Tibial nerve (tissue), 4 donors: ENCODE measurements at regions not wholly inside any gene's neighbourhood (a gene's known extent, or its start where the extent isn't known, plus 50 kb on each side); places are given as distances from the start of the nearest gene placed in this dataset.

Experiments used
- DNase-seq, 2 donors: peaks; one replicate each; pipeline ENCODE4 v3.0.0-alpha.2; 2019; ENCODE audit warnings: low spot score in 2 of 2
- H3K27ac ChIP-seq, 4 donors: fragments of 200-600 bp; sonication (generic) in 3 of 4; one replicate each; pipeline ENCODE4 v1.5.1; 2017 to 2019; ENCODE audit warnings: mild to moderate bottlenecking in 1 of 4
- H3K27me3 ChIP-seq, 2 donors: fragments of 200-600 bp; sonication (generic) in 1 of 2; one replicate each; pipeline versions ENCODE4 v1.5.1 to v1.6.0; 2017 to 2019
- H3K36me3 ChIP-seq, 3 donors: fragments of 200-600 bp; sonication (generic); one replicate each; pipeline ENCODE4 v1.5.1; 2018 to 2019
- H3K4me1 ChIP-seq, 4 donors: fragments of 200-600 bp; sonication (generic) in 3 of 4; one replicate each; pipeline ENCODE4 v1.5.1; 2017 to 2019
- H3K4me3 ChIP-seq, 4 donors: fragments of 200-600 bp; sonication (generic) in 3 of 4; one replicate each; pipeline ENCODE4 v1.5.1; 2017 to 2019; ENCODE audit warnings: mild to moderate bottlenecking in 1 of 4, moderate library complexity in 1 of 4
- H3K9me3 ChIP-seq, 4 donors: fragments of 200-600 bp; sonication (generic) in 3 of 4; one replicate each; pipeline ENCODE4 v1.5.1; 2017 to 2019
- CTCF ChIP-seq, 5 experiments: fragments of 200-600 bp in 3 of 5; fragments of 450-650 bp in 2 of 5; sonication (generic) in 3 of 5; IDR thresholded peaks; one replicate each; pipeline ENCODE4 v1.5.1; 2016 to 2019; ENCODE audit warnings: antibody characterized with exemption in 5 of 5, mild to moderate bottlenecking in 3 of 5, moderate library complexity in 2 of 5
- EP300 ChIP-seq, 2 donors: sonication (generic); formaldehyde crosslinking; IDR thresholded peaks; one replicate each; pipeline ENCODE4 v1.6.1; 2017; ENCODE audit warnings: antibody characterized with exemption in 2 of 2, mild to moderate bottlenecking in 1 of 2
- POLR2A ChIP-seq, 2 donors: fragments of 450-650 bp; IDR thresholded peaks; one replicate each; pipeline ENCODE4 v1.6.1; 2017; ENCODE audit warnings: antibody characterized with exemption in 2 of 2, mild to moderate bottlenecking in 2 of 2, moderate library complexity in 2 of 2
- WGBS, 2 donors: methylation state at CpG; one replicate each; pipeline ENCODE4 v1.1.5; 2018; 5-methylcytosine and 5-hydroxymethylcytosine counted together

GRCh38 chr5:66407765-66408164 lies 188.4 kb upstream of the MAST4 start:
- no peaks in the 10 kb centered on the region for H3K36me3 ChIP-seq
- H3K4me1 ChIP-seq: no peaks in the 10 kb centered on the region
- no peak overlapping the region for H3K4me3 ChIP-seq
- no peak for TF ChIP-seq POLR2A (IDR thresholded peaks at IDR 0.05)
- no peak for TF ChIP-seq EP300 (IDR thresholded peaks at IDR 0.05)
- no peak for TF ChIP-seq CTCF (IDR thresholded peaks at IDR 0.05)
- H3K9me3 ChIP-seq: peaks cover 0 to 7% (median 0%) of the 10 kb centered on the region in 4 donors
- no peak for DNase-seq
- H3K27me3 ChIP-seq: no peaks in the 10 kb centered on the region
- no peak overlapping the region for H3K27ac ChIP-seq

DNA sequence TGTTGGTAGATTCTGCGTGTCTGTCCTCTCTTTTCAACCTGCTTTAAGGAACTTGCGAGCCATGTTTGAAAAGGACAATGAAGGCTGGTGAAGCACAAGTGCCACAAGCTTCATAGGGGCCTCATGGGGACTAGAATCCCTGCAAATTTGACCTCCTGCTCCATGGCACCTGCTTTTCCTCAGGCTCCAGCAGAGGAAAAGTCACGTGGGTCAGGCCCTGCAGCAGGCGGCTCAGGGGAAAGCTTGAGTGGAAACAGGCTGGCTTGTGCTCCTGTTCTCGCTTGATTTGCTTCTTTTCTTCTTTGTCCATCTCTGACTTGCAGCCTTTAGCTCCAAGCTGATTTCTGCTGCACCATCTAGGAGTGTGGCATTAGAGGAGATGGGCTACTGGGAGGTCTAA lies 187.6 kb upstream of the MAST4 start:
- DNase-seq: no peak
- WGBS, 2 donors: 65 to 74% methylated on average over 5 of the region's 5 CpGs

DNA sequence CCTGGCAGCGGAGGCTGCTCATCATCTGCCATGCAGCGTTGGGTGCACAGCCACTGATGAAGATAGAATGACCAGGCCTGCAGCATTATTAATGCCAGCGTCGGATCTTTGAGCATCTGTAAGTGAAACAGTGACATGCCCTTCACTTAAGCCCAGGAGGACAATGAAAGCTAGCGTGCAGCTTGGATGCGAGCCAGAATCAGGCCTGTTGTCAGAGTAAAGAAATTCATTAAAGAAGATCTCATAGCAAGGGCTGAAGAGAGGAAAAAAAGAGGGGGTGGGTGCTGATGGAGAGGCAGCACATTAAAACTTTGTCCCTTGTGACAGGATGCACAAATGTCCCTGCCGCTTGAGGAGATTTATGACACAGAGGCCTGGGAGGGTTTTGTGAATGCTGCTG lies 186.1 kb upstream of the MAST4 start:
- H3K4me1 ChIP-seq: no peaks in the 10 kb centered on the region
- no peak overlapping the region for H3K4me3 ChIP-seq
- no peaks in the 10 kb centered on the region for H3K9me3 ChIP-seq
- no peak overlapping the region for H3K27ac ChIP-seq
- 54 to 59% methylated on average over 7 of the region's 7 CpGs for WGBS, 2 donors
- no peaks in the 10 kb centered on the region for H3K36me3 ChIP-seq
- no peak for DNase-seq
- TF ChIP-seq EP300 (IDR thresholded peaks at IDR 0.05) (no peak), POLR2A (IDR thresholded peaks at IDR 0.05) (no peak), CTCF (IDR thresholded peaks at IDR 0.05) (no peak)
- H3K27me3 ChIP-seq: no peaks in the 10 kb centered on the region

More for the DNA sequence above, 187.6 kb upstream of the MAST4 start:
- no peak overlapping the region for H3K27ac ChIP-seq
- no peaks in the 10 kb centered on the region for H3K36me3 ChIP-seq
- TF ChIP-seq CTCF (IDR thresholded peaks at IDR 0.05): no peak
- TF ChIP-seq EP300 (IDR thresholded peaks at IDR 0.05): no peak
- no peak for TF ChIP-seq POLR2A (IDR thresholded peaks at IDR 0.05)
- H3K4me1 ChIP-seq: no peaks in the 10 kb centered on the region
- H3K4me3 ChIP-seq: no peak overlapping the region
- H3K9me3 ChIP-seq: peaks cover 0 to 6% (median 0%) of the 10 kb centered on the region in 4 donors
- no peaks in the 10 kb centered on the region for H3K27me3 ChIP-seq

- Histone ChIP-seq H3K27ac (no peak overlapping the region), H3K27me3 (no peaks in the 10 kb centered on the region)
Measured at GRCh38 chr5:66411701-66412100, 184.5 kb upstream of the MAST4 start.

GRCh38 chr5:66413931-66414330 lies 182.3 kb upstream of the MAST4 start:
- Histone ChIP-seq H3K9me3 (no peaks in the 10 kb centered on the region), H3K36me3 (no peaks in the 10 kb centered on the region), H3K27me3 (no peaks in the 10 kb centered on the region), H3K4me1 (no peaks in the 10 kb centered on the region), H3K4me3 (no peak overlapping the region), H3K27ac (no peak overlapping the region)
- no peak for TF ChIP-seq EP300 (IDR thresholded peaks at IDR 0.05)
- no peak for TF ChIP-seq POLR2A (IDR thresholded peaks at IDR 0.05)
- no peak for TF ChIP-seq CTCF (IDR thresholded peaks at IDR 0.05)
- WGBS, 2 donors: 73 to 97% methylated on average over 1 of the region's 1 CpG
- no peak for DNase-seq

More at GRCh38 chr5:66411701-66412100, 184.5 kb upstream of the MAST4 start:
- no peaks in the 10 kb centered on the region for H3K9me3 ChIP-seq
- H3K4me1 ChIP-seq: no peaks in the 10 kb centered on the region
- TF ChIP-seq EP300 (IDR thresholded peaks at IDR 0.05): no peak
- TF ChIP-seq CTCF (IDR thresholded peaks at IDR 0.05): no peak
- no peak for TF ChIP-seq POLR2A (IDR thresholded peaks at IDR 0.05)
- no peak overlapping the region for H3K4me3 ChIP-seq
- 50 to 73% methylated on average over 1 of the region's 1 CpG for WGBS, 2 donors
- DNase-seq: no peak
- H3K36me3 ChIP-seq: no peaks in the 10 kb centered on the region
